BLaER1 (cell line): ENCODE measurements at regions not wholly inside any gene's neighbourhood (a gene's known extent, or its start where the extent isn't known, plus 50 kb on each side); places are given as distances from the start of the nearest gene placed in this dataset.

ENCODE experiments used
- H3K27ac ChIP-seq: shearing (Covaris generic); formaldehyde crosslinking; 2 replicates; pipeline ENCODE4 v1.8.1; 2022
- H3K27me3 ChIP-seq: shearing (Covaris generic); formaldehyde crosslinking; 2 replicates; pipeline ENCODE4 v1.8.1; 2022
- H3K36me3 ChIP-seq: shearing (Covaris generic); formaldehyde crosslinking; 2 replicates; pipeline ENCODE4 v1.8.1; 2022
- H3K4me1 ChIP-seq: shearing (Covaris generic); formaldehyde crosslinking; 2 replicates; pipeline ENCODE4 v1.8.1; 2022
- H3K4me2 ChIP-seq: shearing (Covaris generic); formaldehyde crosslinking; 2 replicates; pipeline ENCODE4 v1.8.1; 2022
- H3K4me3 ChIP-seq: shearing (Covaris generic); formaldehyde crosslinking; 2 replicates; pipeline ENCODE4 v1.8.1; 2022
- H3K9ac ChIP-seq: shearing (Covaris generic); formaldehyde crosslinking; 2 replicates; pipeline ENCODE4 v1.8.1; 2022
- H3K9me3 ChIP-seq: shearing (Covaris generic); formaldehyde crosslinking; 2 replicates; pipeline ENCODE4 v1.8.1; 2022
- H4K20me1 ChIP-seq: shearing (Covaris generic); formaldehyde crosslinking; 2 replicates; pipeline ENCODE4 v1.8.1; 2022
- Cebpa-rat ChIP-seq: shearing (Covaris generic); IDR thresholded peaks from 2 replicates; pipeline ENCODE4 v1.8.1; 2022

- no peaks in the 10 kb centered on the region for H3K9me3 ChIP-seq
- TF ChIP-seq Cebpa-rat: no peak
- H3K4me1 ChIP-seq: no peaks in the 10 kb centered on the region
- no peak overlapping the region for H3K4me3 ChIP-seq
- no peaks in the 10 kb centered on the region for H4K20me1 ChIP-seq
- H3K4me2 ChIP-seq: no peak overlapping the region
- no peak overlapping the region for H3K27ac ChIP-seq
- H3K36me3 ChIP-seq: no peaks in the 10 kb centered on the region
- H3K9ac ChIP-seq: no peak overlapping the region
- no peaks in the 10 kb centered on the region for H3K27me3 ChIP-seq
Measured at GRCh38 chr12:9276990-9277389, 68.8 kb upstream of the PZP start.

- Histone ChIP-seq H3K27me3 (no peaks in the 10 kb centered on the region), H3K4me2 (no peak overlapping the region), H3K9ac (no peak overlapping the region), H3K4me3 (no peak overlapping the region), H3K36me3 (no peaks in the 10 kb centered on the region), H3K27ac (no peak overlapping the region), H3K9me3 (no peaks in the 10 kb centered on the region), H3K4me1 (no peaks in the 10 kb centered on the region), H4K20me1 (no peaks in the 10 kb centered on the region)
- TF ChIP-seq Cebpa-rat: no peak
Measured at GRCh38 chr12:9273276-9273675, 65.1 kb upstream of the PZP start.

GRCh38 chr12:9271875-9272274 is 63.7 kb upstream of the PZP start:
- no peaks in the 10 kb centered on the region for H3K4me1 ChIP-seq
- H3K9me3 ChIP-seq: no peaks in the 10 kb centered on the region
- no peak overlapping the region for H3K4me2 ChIP-seq
- H3K4me3 ChIP-seq: no peak overlapping the region
- no peaks in the 10 kb centered on the region for H3K27me3 ChIP-seq
- no peak for TF ChIP-seq Cebpa-rat
- no peak overlapping the region for H3K9ac ChIP-seq
- H3K36me3 ChIP-seq: no peaks in the 10 kb centered on the region
- no peak overlapping the region for H3K27ac ChIP-seq
- H4K20me1 ChIP-seq: no peaks in the 10 kb centered on the region

- H3K36me3 ChIP-seq: no peaks in the 10 kb centered on the region
- no peak overlapping the region for H3K27ac ChIP-seq
- H3K9me3 ChIP-seq: no peaks in the 10 kb centered on the region
- no peaks in the 10 kb centered on the region for H3K4me1 ChIP-seq
- no peaks in the 10 kb centered on the region for H3K27me3 ChIP-seq
- TF ChIP-seq Cebpa-rat: no peak
- no peaks in the 10 kb centered on the region for H4K20me1 ChIP-seq
- H3K4me3 ChIP-seq: no peak overlapping the region
- no peak overlapping the region for H3K4me2 ChIP-seq
- H3K9ac ChIP-seq: no peak overlapping the region
Measured at GRCh38 chr12:9264546-9264945, 56.4 kb upstream of the PZP start.

DNA sequence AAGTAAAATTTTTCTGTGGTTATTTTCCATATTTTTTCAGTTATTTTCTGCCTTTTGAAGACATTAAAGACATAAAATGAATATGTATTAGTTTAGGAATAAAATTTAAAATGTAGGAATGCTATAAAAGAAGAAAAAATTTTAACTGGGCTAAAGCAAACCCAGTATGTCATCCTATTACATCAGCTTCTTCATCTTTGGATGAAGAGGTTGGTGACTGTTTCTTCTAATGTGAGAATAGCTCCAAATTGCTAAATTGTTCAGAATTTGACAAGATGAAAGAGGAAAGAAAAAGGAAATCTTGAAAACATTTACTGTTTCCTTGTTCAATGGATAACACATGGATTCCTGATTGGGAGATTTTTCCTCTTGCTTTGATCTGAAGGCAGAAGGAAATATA is 52.7 kb upstream of the PZP start:
- TF ChIP-seq Cebpa-rat: no peak
- H3K27me3 ChIP-seq: no peaks in the 10 kb centered on the region
- H4K20me1 ChIP-seq: no peaks in the 10 kb centered on the region
- no peak overlapping the region for H3K9ac ChIP-seq
- no peaks in the 10 kb centered on the region for H3K9me3 ChIP-seq
- no peak overlapping the region for H3K27ac ChIP-seq
- no peaks in the 10 kb centered on the region for H3K36me3 ChIP-seq
- H3K4me1 ChIP-seq: no peaks in the 10 kb centered on the region
- no peak overlapping the region for H3K4me3 ChIP-seq
- H3K4me2 ChIP-seq: no peak overlapping the region

- no peaks in the 10 kb centered on the region for H3K36me3 ChIP-seq
- no peak for TF ChIP-seq Cebpa-rat
- no peaks in the 10 kb centered on the region for H3K27me3 ChIP-seq
- H3K9ac ChIP-seq: no peak overlapping the region
- no peaks in the 10 kb centered on the region for H4K20me1 ChIP-seq
- no peak overlapping the region for H3K27ac ChIP-seq
- H3K4me2 ChIP-seq: no peak overlapping the region
- no peaks in the 10 kb centered on the region for H3K4me1 ChIP-seq
- H3K9me3 ChIP-seq: no peaks in the 10 kb centered on the region
- no peak overlapping the region for H3K4me3 ChIP-seq
Measured at GRCh38 chr12:9258676-9259075, 50.5 kb upstream of the PZP start.
